Endothelial cell (in vitro differentiated cells): ENCODE measurements at regions not wholly inside any gene's neighbourhood (a gene's known extent, or its start where the extent isn't known, plus 50 kb on each side); places are given as distances from the start of the nearest gene placed in this dataset.

Source experiments
- DNase-seq: peaks from one replicate; pipeline ENCODE4 v3.0.0; 2021; ENCODE audit warnings: low spot score
- H3K27ac Mint-ChIP-seq: one replicate; pipeline ENCODE4 v1.8.0; 2021; ENCODE audit warnings: mixed read lengths, inconsistent platforms; ENCODE audit not compliant: unreplicated experiment
- H3K27me3 Mint-ChIP-seq: one replicate; pipeline ENCODE4 v1.8.0; 2021; ENCODE audit warnings: mild to moderate bottlenecking, moderate library complexity, mixed read lengths, inconsistent platforms; ENCODE audit not compliant: unreplicated experiment
- H3K36me3 Mint-ChIP-seq: one replicate; pipeline ENCODE4 v1.8.0; 2021; ENCODE audit warnings: mild to moderate bottlenecking, low read depth, mixed read lengths, inconsistent platforms; ENCODE audit not compliant: unreplicated experiment
- H3K4me1 Mint-ChIP-seq: one replicate; pipeline ENCODE4 v1.8.0; 2021; ENCODE audit warnings: mild to moderate bottlenecking, mixed read lengths, inconsistent platforms; ENCODE audit not compliant: unreplicated experiment
- H3K4me3 Mint-ChIP-seq: one replicate; pipeline ENCODE4 v1.8.0; 2021; ENCODE audit warnings: mild to moderate bottlenecking, mixed read lengths, inconsistent platforms; ENCODE audit not compliant: unreplicated experiment
- H3K9me3 Mint-ChIP-seq: one replicate; pipeline ENCODE4 v1.8.0; 2021; ENCODE audit warnings: mixed read lengths, inconsistent platforms; ENCODE audit not compliant: unreplicated experiment
- TF ChIP-seq, protein P1 (sequence below): fragments of 200-600 bp; sonication (generic); IDR thresholded peaks from one replicate; pipeline ENCODE4 v1.5.0; 2021; ENCODE audit warnings: antibody characterized with exemption; ENCODE audit not compliant: unreplicated experiment

DNA sequence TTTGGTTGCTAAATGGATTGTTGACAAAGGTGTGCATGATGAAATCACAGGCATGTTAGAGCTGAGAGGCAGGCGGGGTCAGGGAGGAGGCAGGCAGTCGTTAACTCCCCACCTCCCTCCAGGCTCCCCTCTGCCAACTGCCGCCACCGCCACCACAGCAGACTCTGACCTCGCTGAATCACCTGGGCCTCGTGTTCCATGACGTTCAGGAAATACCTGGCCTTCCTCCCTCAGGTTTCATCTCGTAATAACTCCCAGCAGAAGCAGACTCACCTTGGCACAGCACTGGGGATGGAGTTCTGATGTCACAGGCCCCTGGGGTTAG is 198.5 kb downstream of the KATNAL1 start:
- TF ChIP-seq, protein P1, sequence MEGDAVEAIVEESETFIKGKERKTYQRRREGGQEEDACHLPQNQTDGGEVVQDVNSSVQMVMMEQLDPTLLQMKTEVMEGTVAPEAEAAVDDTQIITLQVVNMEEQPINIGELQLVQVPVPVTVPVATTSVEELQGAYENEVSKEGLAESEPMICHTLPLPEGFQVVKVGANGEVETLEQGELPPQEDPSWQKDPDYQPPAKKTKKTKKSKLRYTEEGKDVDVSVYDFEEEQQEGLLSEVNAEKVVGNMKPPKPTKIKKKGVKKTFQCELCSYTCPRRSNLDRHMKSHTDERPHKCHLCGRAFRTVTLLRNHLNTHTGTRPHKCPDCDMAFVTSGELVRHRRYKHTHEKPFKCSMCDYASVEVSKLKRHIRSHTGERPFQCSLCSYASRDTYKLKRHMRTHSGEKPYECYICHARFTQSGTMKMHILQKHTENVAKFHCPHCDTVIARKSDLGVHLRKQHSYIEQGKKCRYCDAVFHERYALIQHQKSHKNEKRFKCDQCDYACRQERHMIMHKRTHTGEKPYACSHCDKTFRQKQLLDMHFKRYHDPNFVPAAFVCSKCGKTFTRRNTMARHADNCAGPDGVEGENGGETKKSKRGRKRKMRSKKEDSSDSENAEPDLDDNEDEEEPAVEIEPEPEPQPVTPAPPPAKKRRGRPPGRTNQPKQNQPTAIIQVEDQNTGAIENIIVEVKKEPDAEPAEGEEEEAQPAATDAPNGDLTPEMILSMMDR: no peak
- H3K27ac Mint-ChIP-seq: no peak overlapping the region
- H3K4me1 Mint-ChIP-seq: peaks cover 32% of the 10 kb centered on the region
- H3K27me3 Mint-ChIP-seq: peaks cover 5% of the 10 kb centered on the region
- no peak overlapping the region for H3K4me3 Mint-ChIP-seq
- H3K9me3 Mint-ChIP-seq: no peaks in the 10 kb centered on the region
- no peak for DNase-seq
- no peaks in the 10 kb centered on the region for H3K36me3 Mint-ChIP-seq

DNA sequence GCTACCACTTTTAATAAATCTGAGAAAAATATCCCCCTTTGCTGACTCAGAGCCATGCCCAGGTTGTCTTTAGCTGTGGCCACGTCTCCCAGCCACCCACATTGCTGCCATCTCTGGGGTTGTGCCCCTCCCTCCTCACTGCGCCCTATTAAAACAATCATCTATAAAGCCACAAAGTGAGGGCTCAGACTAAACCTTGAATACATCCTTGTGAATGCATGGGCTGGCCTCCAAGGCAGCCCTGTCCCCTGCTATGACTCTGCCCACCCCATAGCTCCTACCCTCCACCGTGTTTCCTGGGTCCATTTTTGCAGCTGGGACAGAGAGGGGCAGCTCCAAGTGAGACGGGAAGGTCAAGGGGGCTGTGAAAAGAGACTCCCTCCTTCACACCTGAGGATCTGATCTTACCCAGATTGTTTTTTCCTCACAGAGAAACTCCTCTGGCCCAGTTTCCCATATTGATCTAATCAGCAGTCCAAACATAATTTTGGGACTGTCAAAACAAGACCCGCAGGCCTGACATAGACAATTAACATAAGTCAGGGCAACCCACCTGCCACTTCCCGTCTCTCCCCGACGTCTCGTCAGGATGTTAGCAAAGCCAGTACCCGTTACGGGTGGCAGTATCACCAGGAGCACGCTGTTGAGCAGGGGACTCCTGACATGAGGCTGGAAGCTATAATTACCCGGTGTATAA is 199.0 kb downstream of the KATNAL1 start:
- H3K4me1 Mint-ChIP-seq: peaks cover 32% of the 10 kb centered on the region
- peaks cover 3% of the 10 kb centered on the region for H3K27me3 Mint-ChIP-seq
- TF ChIP-seq, protein P1: no peak
- no peak overlapping the region for H3K4me3 Mint-ChIP-seq
- no peak for DNase-seq
- no peak overlapping the region for H3K27ac Mint-ChIP-seq
- no peaks in the 10 kb centered on the region for H3K9me3 Mint-ChIP-seq
- H3K36me3 Mint-ChIP-seq: no peaks in the 10 kb centered on the region

DNA sequence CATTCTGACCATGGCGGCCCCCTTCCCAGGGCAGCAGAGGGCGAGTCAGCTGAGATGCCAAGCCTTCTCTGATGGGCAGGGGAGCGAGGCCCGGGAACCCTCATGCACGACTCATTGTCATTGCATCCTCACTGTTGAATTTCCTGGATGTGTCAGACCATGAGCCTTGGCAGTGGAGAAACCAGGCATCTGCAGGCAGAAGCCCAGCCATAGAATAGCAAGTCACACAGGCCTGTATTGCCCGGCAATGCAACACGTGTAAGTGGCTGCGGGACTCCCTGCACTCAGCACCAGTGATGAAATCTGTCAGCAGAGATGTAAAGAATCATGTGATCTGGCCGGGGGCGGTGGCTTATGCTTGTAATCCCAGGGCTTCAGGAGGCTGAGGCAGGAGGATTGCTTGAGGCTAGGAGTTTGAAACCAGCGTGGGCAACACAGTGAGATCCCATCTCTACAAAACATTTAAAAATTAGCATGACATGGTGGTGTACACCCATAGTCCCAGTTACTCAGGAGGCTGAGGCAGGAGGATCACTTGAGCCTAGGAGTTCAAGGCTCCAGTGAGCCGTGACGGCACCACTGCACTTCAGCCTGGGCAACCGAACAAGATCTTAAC is 199.7 kb downstream of the KATNAL1 start:
- H3K27ac Mint-ChIP-seq: peak overlapping the region; percentile 89
- H3K4me1 Mint-ChIP-seq: peaks cover 29% of the 10 kb centered on the region
- H3K36me3 Mint-ChIP-seq: no peaks in the 10 kb centered on the region
- no peak for DNase-seq
- H3K9me3 Mint-ChIP-seq: no peaks in the 10 kb centered on the region
- H3K27me3 Mint-ChIP-seq: peaks cover 3% of the 10 kb centered on the region
- H3K4me3 Mint-ChIP-seq: no peak overlapping the region
- TF ChIP-seq, protein P1: no peak

DNA sequence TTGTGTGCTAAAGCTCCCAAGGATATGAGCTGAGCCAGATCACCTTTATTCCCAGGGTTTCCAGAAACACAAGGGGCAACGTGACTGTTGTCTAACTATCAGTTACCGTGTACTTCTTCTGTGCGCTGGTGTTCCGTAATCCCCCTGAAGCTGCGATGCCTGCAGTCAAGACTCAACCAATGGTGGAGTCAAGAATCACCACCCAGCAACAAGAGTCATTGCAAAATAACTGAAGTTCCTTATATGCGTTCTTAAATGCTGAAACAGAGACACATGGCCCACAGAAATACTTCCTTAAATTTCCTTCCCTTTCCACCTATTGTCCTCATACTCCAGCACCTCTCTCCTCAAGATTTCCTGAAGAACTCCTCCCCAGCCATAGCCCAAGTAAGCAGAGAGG is 200.2 kb downstream of the KATNAL1 start:
- H3K27me3 Mint-ChIP-seq: peaks cover 3% of the 10 kb centered on the region
- H3K4me3 Mint-ChIP-seq: no peak overlapping the region
- H3K4me1 Mint-ChIP-seq: peaks cover 29% of the 10 kb centered on the region
- peak overlapping the region; percentile 89 for H3K27ac Mint-ChIP-seq
- no peaks in the 10 kb centered on the region for H3K36me3 Mint-ChIP-seq
- TF ChIP-seq, protein P1: no peak
- no peaks in the 10 kb centered on the region for H3K9me3 Mint-ChIP-seq
- no peak for DNase-seq

DNA sequence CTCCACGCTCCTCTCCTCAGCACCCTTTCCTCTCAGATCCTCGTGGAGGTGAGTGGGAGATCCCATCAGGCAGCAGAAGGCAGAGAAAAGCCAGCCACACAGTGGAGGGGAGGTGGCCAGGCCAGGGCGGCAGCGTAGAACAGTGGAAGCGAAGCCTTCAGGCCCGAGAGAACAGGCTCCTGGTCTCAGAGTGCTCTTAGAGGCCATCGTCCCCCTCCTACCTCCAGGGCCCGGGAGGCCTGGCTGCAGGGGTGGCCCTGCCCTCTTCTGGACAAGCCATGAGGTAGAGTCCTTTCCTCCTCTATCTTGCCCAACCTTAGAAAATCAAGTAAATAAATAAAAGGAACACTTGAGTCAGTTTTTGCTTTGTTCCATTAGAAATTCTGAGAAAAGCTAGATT is 202.0 kb downstream of the KATNAL1 start:
- H3K36me3 Mint-ChIP-seq: no peaks in the 10 kb centered on the region
- TF ChIP-seq, protein P1: no peak
- H3K27me3 Mint-ChIP-seq: peaks cover 4% of the 10 kb centered on the region
- H3K9me3 Mint-ChIP-seq: no peaks in the 10 kb centered on the region
- H3K4me1 Mint-ChIP-seq: peaks cover 29% of the 10 kb centered on the region
- no peak overlapping the region for H3K4me3 Mint-ChIP-seq
- no peak overlapping the region for H3K27ac Mint-ChIP-seq
- no peak for DNase-seq
